Ishikawa (cell line): ENCODE measurements at regions not wholly inside any gene's neighbourhood (a gene's known extent, or its start where the extent isn't known, plus 50 kb on each side); places are given as distances from the start of the nearest gene placed in this dataset.

Experiments
- EGR1 ChIP-seq: IDR thresholded peaks from 2 replicates; pipeline ENCODE4 v1.6.1; 2012
- EP300 ChIP-seq: IDR thresholded peaks from 2 replicates; pipeline ENCODE4 v1.6.1; 2012; ENCODE audit warnings: borderline replicate concordance
- FOXM1 ChIP-seq: IDR thresholded peaks from 2 replicates; pipeline ENCODE4 v1.6.1; 2012; ENCODE audit warnings: low read depth, borderline replicate concordance
- TAF1 ChIP-seq: IDR thresholded peaks from 2 replicates; pipeline ENCODE4 v1.6.1; 2012; ENCODE audit warnings: low read depth, mild to moderate bottlenecking
- TEAD4 ChIP-seq: IDR thresholded peaks from 2 replicates; pipeline ENCODE4 v1.6.1; 2012
- YY1 ChIP-seq: IDR thresholded peaks from 2 replicates; pipeline ENCODE4 v1.6.1; 2012; ENCODE audit warnings: low read depth

GRCh38 chr1:227369102-227369760 lies 50.9 kb upstream of the CDC42BPA start:
- TF ChIP-seq YY1 (no peak), EP300 (no peak), TEAD4 (no peak), EGR1 (no peak), TAF1 (no peak), FOXM1 (no peak)
